H1 (cell line): ENCODE measurements at regions not wholly inside any gene's neighbourhood (a gene's known extent, or its start where the extent isn't known, plus 50 kb on each side); places are given as distances from the start of the nearest gene placed in this dataset.

ENCODE experiments used
- ASH2L ChIP-seq: fragments of 200-600, 300-600 bp; sonication (generic); IDR thresholded peaks from one replicate; pipeline ENCODE4 v1.7.1; 2017; ENCODE audit warnings: low read length
- BCL11A ChIP-seq, 2 experiments: IDR thresholded peaks; one replicate each; pipeline ENCODE4 v1.6.1; 2011; ENCODE audit warnings: low read depth in 2 of 2, low read length in 2 of 2, mild to moderate bottlenecking in 2 of 2
- EP300 ChIP-seq, 2 experiments: IDR thresholded peaks; 1 replicate in 1 of 2; 2 replicates in 1 of 2; pipeline ENCODE4 v1.6.1; 2011 to 2012; ENCODE audit warnings: low read depth in 2 of 2, low read length in 2 of 2, mild to moderate bottlenecking in 2 of 2, borderline replicate concordance in 1 of 2, inconsistent platforms in 1 of 2, moderate library complexity in 1 of 2
- NRF1 ChIP-seq: IDR thresholded peaks from 2 replicates; pipeline ENCODE4 v1.6.1; 2011; ENCODE audit warnings: mild to moderate bottlenecking, low read depth, low read length, improper control_type of control experiment
- RNF2 ChIP-seq: fragments of 200-900, 300-1000 bp; sonication (generic); IDR thresholded peaks from 2 replicates; pipeline ENCODE4 v1.7.1; 2016; ENCODE audit warnings: borderline replicate concordance, low read depth, mild to moderate bottlenecking, antibody characterized with exemption, low read length; ENCODE audit not compliant: poor library complexity, severe bottlenecking; ENCODE audit errors: missing control alignments
- SIRT6 ChIP-seq: IDR thresholded peaks from one replicate; pipeline ENCODE4 v1.7.1; 2012; ENCODE audit warnings: low read length, inconsistent platforms
- TEAD4 ChIP-seq: IDR thresholded peaks from 2 replicates; pipeline ENCODE4 v1.6.1; 2012; ENCODE audit warnings: low read depth, low read length, inconsistent platforms, mixed read lengths

DNA sequence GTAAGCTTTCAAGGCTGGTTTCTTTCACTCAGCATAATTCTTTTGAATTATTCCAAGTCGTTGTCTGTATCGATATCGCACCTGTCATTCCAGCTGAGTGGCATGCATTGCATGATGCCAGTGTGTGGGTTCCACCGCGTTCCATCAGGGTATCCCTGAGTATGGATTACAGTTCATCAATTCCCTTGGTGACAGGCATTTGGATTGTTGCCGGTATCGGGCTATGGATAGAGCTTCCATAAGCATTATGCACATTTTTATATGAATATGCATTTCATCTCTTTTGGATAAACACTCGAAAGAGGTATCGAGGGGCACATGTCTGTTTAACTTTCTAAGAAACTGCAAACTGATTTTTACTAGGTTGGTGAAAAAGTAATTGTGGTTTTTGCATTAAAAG is 698.8 kb downstream of the BRD1 start (continued):
- TF ChIP-seq EP300 (IDR thresholded peaks at IDR 0.05; ENCODE audit: borderline replicate concordance in 1 of 2, low read depth in 2 of 2, low read length in 2 of 2) (no peak), SIRT6 (no peak), TEAD4 (no peak), RNF2 (no peak), ASH2L (no peak), BCL11A (IDR thresholded peaks at IDR 0.05; ENCODE audit: low read depth in 2 of 2, low read length in 2 of 2) (no peak), NRF1 (no peak)
